ENCODE measurements at regions not wholly inside any gene's neighbourhood (a gene's known extent, or its start where the extent isn't known, plus 50 kb on each side); places are given as distances from the start of the nearest gene placed in this dataset.

- Histone ChIP-seq H4K20me1 (ENCODE audit: insufficient read depth, low read length) (no peaks in the 10 kb centered on the region), H3K9me3 (ENCODE audit: control insufficient read depth, insufficient read depth, low read length) (no peaks in the 10 kb centered on the region), H3K4me2 (ENCODE audit: low read depth, low read length) (no peak overlapping the region), H2BK15ac (ENCODE audit: low read depth, low read length) (no peak overlapping the region), H3K27me3 (ENCODE audit: control insufficient read depth, insufficient read depth, low read length) (no peaks in the 10 kb centered on the region), H2AK5ac (ENCODE audit: low read depth, low read length) (no peak overlapping the region), H3K18ac (ENCODE audit: low read depth, low read length) (no peak overlapping the region), H2AK9ac (replicated peaks; ENCODE audit: low read depth, low read length, poor library complexity) (no peak overlapping the region), H2BK120ac (ENCODE audit: low read depth, low read length) (no peak overlapping the region), H3K9ac (ENCODE audit: low read depth, low read length) (no peak overlapping the region), H3K4me1 (ENCODE audit: control insufficient read depth, insufficient read depth, low read length) (no peaks in the 10 kb centered on the region; the same call in 1 of the 2 replicates), H4K91ac (ENCODE audit: insufficient read depth, low read depth, low read length) (no peak overlapping the region), H3K9me1 (ENCODE audit: insufficient read depth, low read length) (no peaks in the 10 kb centered on the region), H4K8ac (ENCODE audit: low read depth in 2 of 2, low read length in 2 of 2) (no peak overlapping the region), H3K23ac (ENCODE audit: low read depth, low read length) (no peak overlapping the region), H4K5ac (ENCODE audit: low read depth, low read length) (no peak overlapping the region), H3K36me3 (ENCODE audit: control insufficient read depth, insufficient read depth, low read length) (no peaks in the 10 kb centered on the region), H2AFZ (replicated peaks; ENCODE audit: low read length, poor library complexity) (no peak overlapping the region), H2BK20ac (ENCODE audit: low read depth, low read length) (no peak overlapping the region), H3K4ac (ENCODE audit: low read depth, low read length) (no peak overlapping the region), H2BK5ac (ENCODE audit: low read depth, low read length, poor library complexity, severe bottlenecking) (no peak overlapping the region), H3K27ac (ENCODE audit: insufficient read depth, low read length) (no peak overlapping the region), H3K14ac (replicated peaks; ENCODE audit: low read depth, low read length) (no peak overlapping the region), H3K56ac (ENCODE audit: extremely low read depth, insufficient read depth, low read length) (no peak overlapping the region), H3K79me1 (ENCODE audit: low read depth in 1 of 2, low read length in 2 of 2) (no peaks in the 10 kb centered on the region), H3K4me3 (ENCODE audit: insufficient read depth, low read depth, low read length) (no peak overlapping the region)
- POLR2A ChIA-PET (ENCODE audit: unreplicated experiment) = no interaction called here
- no CpG with 5 or more reads among the region's 1 CpG for WGBS, 2 experiments (ENCODE audit: extremely low coverage in 2 of 2, insufficient read length in 1 of 2)
- intact Hi-C loops (cut with micrococcal nuclease) (no loop called here), in situ Hi-C loops (cut with MboI; ENCODE audit: low sequenced_read_pairs) (loop anchor here (25.0 kb wide), 1 partner anchor 1324 kb away; no protein-coding TSS in a partner anchor), dilution Hi-C loops (cut with HindIII; ENCODE audit: low sequenced_read_pairs, unreplicated experiment) (no loop called here)
- TF ChIP-seq POLR2A (IDR thresholded peaks at IDR 0.05; ENCODE audit: low read depth, low read length) (no peak), SMC3 (IDR thresholded peaks at IDR 0.05; ENCODE audit: low read depth, low read length) (peak; percentile 40), NFE2L2 (IDR thresholded peaks at IDR 0.05; ENCODE audit: low read depth, low read length) (no peak), RAD21 (IDR thresholded peaks at IDR 0.05; ENCODE audit: low read length) (peak; percentile 45), CTCF (conservative IDR thresholded peaks at IDR 0.05; ENCODE audit: low read depth, low read length) (peak; percentile 30)
- DNase-seq (peak; percentile 20), ATAC-seq (ENCODE audit: low read depth) (no peak)
- CTCF ChIA-PET = no interaction called here
- BruUV-seq (replicated peaks) = no TSS peak
Observed at GRCh38 chr1:217311766-217312165, 319.1 kb downstream of the GPATCH2 start.

All from IMR-90 (cell line).